ENCODE measurements at regions not wholly inside any gene's neighbourhood (a gene's known extent, or its start where the extent isn't known, plus 50 kb on each side); places are given as distances from the start of the nearest gene placed in this dataset.
"Not testable (repeated sequence)": the region's sequence is repeated elsewhere in the genome, so short reads cannot be mapped to it uniquely, and the experiment has no call there.

- no peak for DNase-seq (ENCODE audit: low read depth)
Observed at GRCh38 chr16:86257546-86257945, 252.8 kb upstream of the FOXF1 start.

DNA sequence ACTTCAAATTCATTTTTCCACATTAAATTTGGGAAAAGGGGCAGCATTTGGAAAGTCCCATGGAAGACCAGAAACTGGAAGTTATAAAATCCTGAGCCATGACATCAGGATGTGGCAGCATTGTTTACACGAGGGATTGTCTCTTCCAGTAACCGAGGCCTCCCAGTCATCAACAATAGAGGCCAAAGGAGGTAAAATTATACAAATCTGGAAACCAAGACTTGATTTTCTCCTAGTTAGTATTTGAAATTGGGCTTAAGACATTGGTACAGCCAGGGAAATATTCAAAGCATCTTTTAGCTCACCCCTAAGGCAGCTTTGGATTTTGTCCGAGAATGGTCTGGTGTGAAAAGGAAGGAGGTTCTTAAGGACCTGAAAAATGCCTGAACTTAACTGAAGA is 251.6 kb upstream of the FOXF1 start:
- peak; percentile 66 for DNase-seq (ENCODE audit: low read depth)

DNA sequence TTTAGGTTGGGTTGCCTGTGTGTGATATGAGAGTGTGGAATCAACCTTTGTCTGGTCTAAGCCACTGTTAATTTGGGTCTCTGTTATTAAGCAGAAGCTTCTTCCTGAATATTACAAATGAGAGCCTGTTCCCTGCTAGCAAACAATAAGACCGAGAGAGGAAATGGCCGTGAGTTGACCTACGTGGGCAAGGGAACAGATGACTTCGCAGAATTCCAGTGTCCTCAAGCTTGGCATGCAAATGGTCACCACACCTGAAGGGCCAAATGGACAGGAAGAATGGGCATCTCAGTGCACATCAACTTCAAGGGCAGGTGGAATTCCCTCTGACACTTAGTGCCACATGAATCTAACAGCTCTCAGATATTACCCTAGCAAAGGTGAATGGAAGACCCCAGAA is 250.8 kb upstream of the FOXF1 start:
- DNase-seq (ENCODE audit: low read depth), result no peak

DNA sequence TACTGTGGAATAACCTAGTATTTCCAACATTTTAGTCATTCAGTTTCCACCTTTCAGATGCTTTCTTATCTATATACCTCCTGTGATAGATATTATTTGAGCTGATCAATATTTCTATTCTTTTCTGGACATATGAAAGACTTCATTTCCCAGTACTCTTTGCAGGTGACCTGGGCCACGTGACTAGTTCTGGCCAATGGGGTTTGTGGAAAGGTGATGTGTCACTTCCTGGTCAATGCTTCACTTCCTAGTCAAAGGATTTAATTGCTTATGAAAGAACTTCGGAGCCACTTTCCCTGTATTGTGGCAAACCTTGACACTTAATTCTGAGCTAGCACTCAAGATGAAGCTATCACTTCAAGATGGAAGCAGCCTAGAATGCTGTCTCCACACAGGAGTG is 248.9 kb upstream of the FOXF1 start:
- DNase-seq (ENCODE audit: low read depth), result peak; percentile 65

GRCh38 chr16:86267657-86268056 is 242.7 kb upstream of the FOXF1 start:
- DNase-seq (ENCODE audit: low read depth), result not testable (repeated sequence)

DNA sequence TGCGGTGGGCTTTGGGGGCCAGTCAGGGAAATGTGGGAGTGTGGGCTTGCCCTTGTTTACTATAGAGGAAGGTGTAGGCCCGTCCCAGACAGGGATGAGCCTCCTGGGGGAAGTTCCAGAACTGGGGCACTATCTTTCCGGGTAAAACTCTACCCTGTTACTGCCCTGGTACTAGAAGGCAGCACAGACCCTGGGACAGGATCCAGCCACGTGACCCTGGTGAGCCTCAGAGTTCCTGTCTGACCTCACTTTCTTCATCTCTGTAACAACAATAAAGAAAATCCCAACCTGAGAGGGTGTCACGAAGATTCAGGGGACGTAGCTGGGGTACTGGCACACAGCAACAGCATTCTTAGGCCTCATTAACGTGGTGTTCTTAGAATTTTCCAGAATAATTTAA is 239.6 kb upstream of the FOXF1 start:
- peak; percentile 45 for DNase-seq (ENCODE audit: low read depth)

- DNase-seq (ENCODE audit: low read depth), result no peak
Observed at GRCh38 chr16:86272744-86273143, 237.6 kb upstream of the FOXF1 start.

DNA sequence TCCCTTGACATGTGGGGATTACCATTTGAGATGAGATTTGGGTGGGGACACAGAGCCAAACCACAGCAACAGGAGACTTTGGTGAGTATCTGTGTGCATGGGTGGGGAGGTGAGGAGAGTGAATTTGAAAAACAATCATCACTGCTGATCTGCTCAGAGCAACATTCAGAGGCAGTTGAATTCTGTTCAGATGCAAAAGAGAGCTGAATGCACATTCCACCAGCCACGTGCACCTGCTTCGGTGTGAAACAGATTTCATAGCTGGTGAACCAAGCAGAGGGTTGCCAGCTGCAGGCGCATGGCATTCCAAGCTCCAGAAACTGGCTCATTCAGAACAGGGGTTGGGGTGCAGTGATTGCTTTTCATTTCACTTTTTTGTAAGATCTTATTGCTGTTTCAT is 233.1 kb upstream of the FOXF1 start:
- no peak for DNase-seq (ENCODE audit: low read depth)

GRCh38 chr16:86277859-86278258 is 232.5 kb upstream of the FOXF1 start:
- DNase-seq (ENCODE audit: low read depth), result not testable (repeated sequence)

DNA sequence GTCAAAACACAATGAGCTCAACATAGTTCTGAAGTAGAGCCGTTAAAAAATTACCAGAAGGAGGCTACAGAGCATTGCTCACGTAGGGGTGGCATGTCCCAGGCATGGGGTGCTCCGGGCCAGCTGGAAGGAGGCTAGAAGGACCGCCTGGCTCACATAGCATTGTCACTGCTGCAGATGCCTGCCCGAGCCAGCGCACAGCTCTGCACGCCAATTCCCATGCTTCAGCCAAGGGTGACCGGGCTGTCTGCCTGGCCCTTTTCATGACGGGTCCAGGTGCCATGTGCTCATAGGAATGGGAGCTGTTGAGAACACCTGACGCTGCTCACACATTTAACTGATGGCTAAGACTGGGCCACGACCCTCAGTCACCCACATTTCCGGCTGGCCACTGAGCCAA is 228.9 kb upstream of the FOXF1 start:
- no peak for DNase-seq (ENCODE audit: low read depth)

GRCh38 chr16:86283944-86284343 is 226.4 kb upstream of the FOXF1 start:
- DNase-seq (ENCODE audit: low read depth), result no peak

DNA sequence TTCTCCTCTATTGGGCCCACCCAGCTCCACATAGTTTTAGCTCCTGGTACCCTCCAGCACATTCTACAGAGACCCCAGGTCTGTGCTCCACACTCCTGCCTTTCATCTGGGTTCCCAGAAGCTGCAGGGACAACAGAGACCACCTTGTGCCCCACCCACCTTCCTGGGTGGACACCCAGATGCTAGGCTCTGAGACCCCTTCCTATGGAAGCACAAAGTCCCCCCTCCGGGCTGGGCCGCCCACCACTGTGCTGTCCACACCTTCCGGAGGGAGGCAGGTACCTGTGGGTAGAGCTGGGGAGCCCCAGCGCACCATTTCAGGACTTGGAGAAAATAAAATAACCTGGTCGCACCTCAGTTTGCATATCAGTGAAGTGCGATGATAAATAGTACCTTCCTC is 224.9 kb upstream of the FOXF1 start:
- no peak for DNase-seq (ENCODE audit: low read depth)

DNA sequence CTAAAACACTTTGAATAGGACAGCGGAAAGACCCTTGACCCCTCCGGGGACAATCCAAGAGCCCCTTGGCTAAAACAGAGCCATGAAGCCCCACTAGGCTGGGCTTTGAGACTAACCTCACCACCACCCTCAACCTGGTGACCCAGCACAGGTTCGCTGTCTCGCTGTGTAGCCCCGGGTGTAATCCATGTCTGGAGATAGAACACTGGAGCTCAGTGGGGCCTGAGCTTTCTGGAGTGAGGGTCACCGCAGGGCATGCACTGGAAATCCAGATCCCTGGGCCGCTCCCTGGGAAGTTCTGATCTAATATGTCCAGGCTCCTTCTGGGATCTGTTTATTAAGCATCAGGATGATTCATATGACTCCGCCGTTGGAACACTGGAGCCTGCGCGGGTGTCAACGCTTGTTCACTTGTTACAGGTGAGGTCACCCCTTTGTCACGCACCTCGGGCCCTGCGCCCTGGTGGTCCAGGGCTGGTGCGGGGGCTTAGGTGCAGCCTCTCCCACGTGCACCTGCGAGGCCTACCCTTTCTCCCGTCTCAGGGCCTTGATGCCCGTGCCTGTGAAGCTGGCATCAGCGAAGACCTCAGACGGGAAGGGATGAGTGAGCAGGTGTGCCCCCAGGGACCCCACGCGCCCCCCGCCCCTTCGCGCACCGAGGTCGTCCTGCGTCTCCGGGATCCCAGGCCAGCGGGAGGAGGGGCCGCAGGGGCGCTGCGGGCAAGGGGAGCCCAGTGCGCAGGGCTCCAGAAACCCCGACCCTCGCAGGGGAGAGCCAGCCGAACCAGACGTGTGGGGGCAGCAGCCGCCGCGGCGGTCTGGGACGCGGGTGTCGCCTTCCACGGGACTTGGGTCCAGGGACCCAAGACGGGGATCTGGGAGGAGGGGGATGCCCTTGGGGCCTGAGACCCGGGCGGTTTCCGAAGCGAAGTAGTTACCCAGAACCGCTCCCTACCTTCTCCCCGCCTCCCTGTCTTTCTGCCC is 224.1 kb upstream of the FOXF1 start:
- peak; percentile 45 for DNase-seq (ENCODE audit: low read depth)

DNA sequence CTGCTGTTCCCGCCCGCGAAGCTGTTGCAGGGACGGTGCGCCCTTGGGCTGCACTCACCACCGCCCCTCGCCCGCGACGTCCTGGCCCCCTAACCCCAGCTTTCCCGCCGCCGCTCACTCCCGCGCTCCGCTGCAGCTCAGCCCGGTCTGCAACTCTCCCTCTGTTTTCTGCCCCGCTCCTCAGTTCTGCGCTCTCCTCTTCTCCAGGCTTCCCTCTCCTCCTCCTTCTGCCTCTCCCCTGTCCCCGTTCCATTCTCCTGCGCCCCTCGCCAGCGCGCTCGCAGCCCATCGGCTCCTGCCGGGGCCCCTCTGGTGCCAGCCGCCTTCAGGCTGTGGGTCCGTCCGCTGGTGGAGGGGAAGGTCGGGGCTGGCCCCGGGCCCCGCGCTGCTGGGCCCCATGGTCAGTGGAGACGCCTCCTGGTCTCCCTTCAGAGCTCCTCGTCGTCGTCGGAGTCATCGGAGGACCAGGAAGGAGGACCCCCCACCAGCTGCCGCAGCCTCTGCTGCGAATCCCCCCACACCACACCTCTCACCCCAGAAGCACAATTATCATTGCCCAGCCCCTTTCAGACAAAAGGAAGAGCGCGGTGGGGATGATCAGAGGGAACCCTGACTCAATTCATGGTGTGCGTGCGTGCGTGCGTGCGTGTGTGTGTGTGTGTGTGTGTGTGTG is 223.2 kb upstream of the FOXF1 start:
- no peak for DNase-seq (ENCODE audit: low read depth)

- no peak for DNase-seq (ENCODE audit: low read depth)
Observed at GRCh38 chr16:86287664-86288201, 222.6 kb upstream of the FOXF1 start.

- no peak for DNase-seq (ENCODE audit: low read depth)
Observed at GRCh38 chr16:86288716-86289294, 221.5 kb upstream of the FOXF1 start.

DNA sequence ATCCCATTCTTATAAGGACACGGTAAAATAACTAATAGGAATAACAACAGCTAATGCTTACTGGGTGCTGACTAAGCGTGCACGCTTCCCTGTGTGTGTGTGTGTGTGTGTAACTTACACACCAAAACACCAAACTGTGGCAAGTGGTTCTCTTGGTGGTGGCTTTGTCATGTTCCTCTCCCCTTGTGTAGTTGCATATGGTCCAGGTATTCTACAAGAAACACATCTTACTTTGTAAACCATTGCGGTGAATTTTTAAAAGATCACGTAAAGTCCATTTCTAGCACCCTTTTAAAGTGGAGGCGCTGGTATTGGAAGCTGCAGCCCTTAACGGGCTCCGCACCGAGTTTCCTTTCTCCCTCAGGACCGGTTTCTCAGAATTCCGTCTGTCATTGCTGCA is 221.0 kb upstream of the FOXF1 start:
- DNase-seq (ENCODE audit: low read depth), result no peak

- DNase-seq (ENCODE audit: low read depth), result no peak
Observed at GRCh38 chr16:86289907-86290306, 220.4 kb upstream of the FOXF1 start.

- DNase-seq (ENCODE audit: low read depth), result no peak
Observed at GRCh38 chr16:86291491-86291890, 218.8 kb upstream of the FOXF1 start.

GRCh38 chr16:86292171-86292775 is 218.1 kb upstream of the FOXF1 start:
- no peak for DNase-seq (ENCODE audit: low read depth)

- DNase-seq (ENCODE audit: low read depth), result no peak
Observed at GRCh38 chr16:86292942-86293341, 217.4 kb upstream of the FOXF1 start.

- DNase-seq (ENCODE audit: low read depth), result no peak
Observed at GRCh38 chr16:86293906-86294305, 216.4 kb upstream of the FOXF1 start.

All from M059J (cell line).